Transverse colon (tissue), 4 donors: ENCODE measurements at regions not wholly inside any gene's neighbourhood (a gene's known extent, or its start where the extent isn't known, plus 50 kb on each side); places are given as distances from the start of the nearest gene placed in this dataset.

Experiments
- DNase-seq: peaks from one replicate; pipeline ENCODE4 v3.0.0-alpha.2; 2019
- H3K27ac ChIP-seq, 4 donors: fragments of 200-600 bp; sonication (generic); 2 replicates each; pipeline ENCODE4 v1.5.1; 2016 to 2018; ENCODE audit warnings: inconsistent platforms in 4 of 4
- H3K27me3 ChIP-seq: fragments of 200-600 bp; sonication (generic); 2 replicates; pipeline ENCODE4 v1.5.1; 2017; ENCODE audit warnings: inconsistent platforms
- H3K36me3 ChIP-seq, 4 donors: fragments of 200-600 bp; sonication (generic); 2 replicates each; pipeline ENCODE4 v1.5.1; 2017 to 2019; ENCODE audit warnings: inconsistent platforms in 4 of 4
- H3K4me1 ChIP-seq, 4 donors: fragments of 200-600 bp; sonication (generic); 2 replicates each; pipeline ENCODE4 v1.5.1; 2017 to 2020; ENCODE audit warnings: inconsistent platforms in 4 of 4
- H3K4me3 ChIP-seq, 4 donors: fragments of 200-600 bp; sonication (generic); 1 replicate in 1 of 4; 2 replicates in 3 of 4; pipeline versions ENCODE4 v1.5.1 to v1.6.1; 2017 to 2019; ENCODE audit warnings: inconsistent platforms in 4 of 4
- H3K9me3 ChIP-seq, 2 donors: fragments of 200-600 bp; sonication (generic); 2 replicates each; pipeline ENCODE4 v1.5.1; 2017 to 2019; ENCODE audit warnings: inconsistent platforms in 2 of 2
- EP300 ChIP-seq: sonication (generic); formaldehyde crosslinking; IDR thresholded peaks from one replicate; pipeline ENCODE4 v1.6.1; 2017; ENCODE audit warnings: antibody characterized with exemption, low read depth
- POLR2A ChIP-seq: fragments of 450-650 bp; IDR thresholded peaks from one replicate; pipeline ENCODE4 v1.6.1; 2016; ENCODE audit warnings: antibody characterized with exemption, mild to moderate bottlenecking, moderate library complexity
- POLR2AphosphoS5 ChIP-seq, 3 donors: sonication (generic); formaldehyde crosslinking; IDR thresholded peaks; one replicate each; pipeline ENCODE4 v1.6.1; 2016; ENCODE audit warnings: antibody characterized with exemption in 3 of 3
- WGBS, 2 donors: methylation state at CpG; one replicate each; pipeline ENCODE4 v1.1.5; 2018; ENCODE audit warnings: low coverage in 1 of 2; 5-methylcytosine and 5-hydroxymethylcytosine counted together
- in situ Hi-C, 4 donors: fragments of 200-750 bp; cut with MboI; loops; one replicate each; pipeline versions ENCODE4 v1.15.0 to v1.15.1; 2017; ENCODE audit warnings: low sequenced_read_pairs in 3 of 4, low pct_ligation_motif_present in 1 of 4, low pct_unique_long_range_greater_than_20kb in 1 of 4
- intact Hi-C: fragments of 100-400 bp; cut with DNase I; formaldehyde crosslinking; loops from one replicate; pipeline ENCODE4 v1.15.1; 2023; ENCODE audit warnings: low total_unique reads
- TF ChIP-seq, protein P1 (sequence below), 5 experiments: fragments of 200-600 bp in 3 of 5; fragments of 450-650 bp in 2 of 5; sonication (generic) in 3 of 5; IDR thresholded peaks; 1 replicate in 2 of 5; 2 replicates in 3 of 5; pipeline ENCODE4 v1.5.1; 2016 to 2017; ENCODE audit warnings: antibody characterized with exemption in 5 of 5, inconsistent platforms in 3 of 5, mild to moderate bottlenecking in 2 of 5, moderate library complexity in 1 of 5

- 82 to 92% methylated on average over 1 of the region's 1 CpG for WGBS, 2 donors
- intact Hi-C loops (no loop called here), in situ Hi-C loops (no loop called here)
- no peaks in the 10 kb centered on the region for H3K9me3 ChIP-seq
- H3K27me3 ChIP-seq: no peaks in the 10 kb centered on the region
- no peak overlapping the region for H3K4me3 ChIP-seq
- no peak for DNase-seq
- no peaks in the 10 kb centered on the region for H3K36me3 ChIP-seq
- no peak overlapping the region for H3K27ac ChIP-seq
- no peaks in the 10 kb centered on the region for H3K4me1 ChIP-seq
- TF ChIP-seq, protein P1, sequence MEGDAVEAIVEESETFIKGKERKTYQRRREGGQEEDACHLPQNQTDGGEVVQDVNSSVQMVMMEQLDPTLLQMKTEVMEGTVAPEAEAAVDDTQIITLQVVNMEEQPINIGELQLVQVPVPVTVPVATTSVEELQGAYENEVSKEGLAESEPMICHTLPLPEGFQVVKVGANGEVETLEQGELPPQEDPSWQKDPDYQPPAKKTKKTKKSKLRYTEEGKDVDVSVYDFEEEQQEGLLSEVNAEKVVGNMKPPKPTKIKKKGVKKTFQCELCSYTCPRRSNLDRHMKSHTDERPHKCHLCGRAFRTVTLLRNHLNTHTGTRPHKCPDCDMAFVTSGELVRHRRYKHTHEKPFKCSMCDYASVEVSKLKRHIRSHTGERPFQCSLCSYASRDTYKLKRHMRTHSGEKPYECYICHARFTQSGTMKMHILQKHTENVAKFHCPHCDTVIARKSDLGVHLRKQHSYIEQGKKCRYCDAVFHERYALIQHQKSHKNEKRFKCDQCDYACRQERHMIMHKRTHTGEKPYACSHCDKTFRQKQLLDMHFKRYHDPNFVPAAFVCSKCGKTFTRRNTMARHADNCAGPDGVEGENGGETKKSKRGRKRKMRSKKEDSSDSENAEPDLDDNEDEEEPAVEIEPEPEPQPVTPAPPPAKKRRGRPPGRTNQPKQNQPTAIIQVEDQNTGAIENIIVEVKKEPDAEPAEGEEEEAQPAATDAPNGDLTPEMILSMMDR (IDR thresholded peaks at IDR 0.05): no peak
- TF ChIP-seq POLR2A (no peak), POLR2AphosphoS5 (IDR thresholded peaks at IDR 0.05) (no peak)
Observed at GRCh38 chr6:9514146-9514545, 900.7 kb downstream of the TFAP2A start.

DNA sequence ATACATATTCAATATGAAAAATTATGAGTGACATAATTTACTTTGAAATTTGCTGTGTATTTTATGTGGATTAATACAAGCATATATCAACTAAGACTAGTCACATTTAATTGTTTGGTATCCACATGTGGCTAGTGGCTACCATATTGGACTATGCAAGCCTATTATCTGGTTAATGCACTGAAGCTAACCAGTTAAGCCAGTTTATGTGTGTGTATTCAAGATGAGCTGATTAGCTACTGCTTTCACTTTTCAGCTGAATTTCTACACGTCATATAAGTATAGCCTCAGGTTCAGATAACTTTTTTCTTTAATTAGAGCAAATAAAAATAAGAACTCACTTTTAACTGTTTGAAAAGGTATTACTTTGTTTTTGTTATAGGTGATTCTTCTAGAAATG lies 903.7 kb downstream of the TFAP2A start:
- in situ Hi-C loops: no loop called here
- H3K4me3 ChIP-seq: no peak overlapping the region
- no peaks in the 10 kb centered on the region for H3K9me3 ChIP-seq
- intact Hi-C loops: no loop called here
- H3K36me3 ChIP-seq: no peaks in the 10 kb centered on the region
- no peaks in the 10 kb centered on the region for H3K27me3 ChIP-seq
- 49 to 67% methylated on average over 1 of the region's 1 CpG for WGBS, 2 donors
- TF ChIP-seq EP300: no peak
- TF ChIP-seq POLR2A: no peak
- TF ChIP-seq, protein P1 (IDR thresholded peaks at IDR 0.05): no peak
- no peak for TF ChIP-seq POLR2AphosphoS5 (IDR thresholded peaks at IDR 0.05)
- H3K4me1 ChIP-seq: no peaks in the 10 kb centered on the region
- no peak for DNase-seq
- H3K27ac ChIP-seq: no peak overlapping the region

DNA sequence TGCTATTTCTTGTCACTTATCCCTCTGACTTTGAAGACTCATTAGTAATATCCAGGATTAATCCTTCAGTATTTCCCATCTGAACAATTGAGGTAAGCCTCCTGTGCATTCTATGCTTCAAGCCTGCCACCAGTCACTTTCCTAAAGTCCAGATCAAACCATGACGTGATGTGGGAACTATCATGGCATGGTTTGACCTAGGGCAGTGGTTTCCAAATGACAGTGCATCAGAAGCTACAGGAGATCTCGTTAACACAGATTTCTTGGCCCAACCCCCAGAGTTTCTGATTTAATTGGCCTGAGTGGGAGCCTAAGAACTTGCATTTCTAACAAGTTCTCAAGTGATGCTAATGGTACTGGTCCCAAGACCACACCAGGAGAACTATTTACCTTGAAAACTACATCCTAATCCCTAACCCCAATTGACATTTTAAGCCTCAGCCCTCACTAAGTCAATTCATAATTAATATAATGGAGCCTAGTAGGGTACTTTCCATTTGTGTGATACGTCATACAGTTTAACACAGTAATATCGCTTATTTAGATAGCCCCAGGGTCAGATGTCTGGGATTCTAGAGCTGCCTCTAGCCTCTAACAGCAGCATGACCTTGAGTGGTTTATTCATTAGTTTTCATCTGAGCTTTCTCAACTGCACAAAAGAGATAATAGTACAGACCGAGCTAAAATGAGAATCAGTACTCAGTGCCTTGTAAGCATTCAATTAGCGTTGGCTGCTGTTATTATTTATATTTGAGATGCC lies 907.6 kb downstream of the TFAP2A start:
- Histone ChIP-seq H3K9me3 (no peaks in the 10 kb centered on the region), H3K4me1 (no peaks in the 10 kb centered on the region), H3K36me3 (no peaks in the 10 kb centered on the region), H3K4me3 (no peak overlapping the region), H3K27ac (no peak overlapping the region), H3K27me3 (no peaks in the 10 kb centered on the region)
- in situ Hi-C loops: no loop called here
- intact Hi-C loops: no loop called here
- TF ChIP-seq POLR2AphosphoS5 (IDR thresholded peaks at IDR 0.05): no peak
- TF ChIP-seq, protein P1 (IDR thresholded peaks at IDR 0.05): no peak
- no peak for TF ChIP-seq EP300
- no peak for TF ChIP-seq POLR2A
- WGBS, 2 donors: 79 to 87% methylated on average over 3 to 6 of the region's 6 CpGs
- DNase-seq: no peak

- Histone ChIP-seq H3K4me3 (no peak overlapping the region), H3K9me3 (no peaks in the 10 kb centered on the region), H3K4me1 (no peaks in the 10 kb centered on the region), H3K27ac (no peak overlapping the region), H3K36me3 (no peaks in the 10 kb centered on the region), H3K27me3 (no peaks in the 10 kb centered on the region)
- DNase-seq: no peak
- in situ Hi-C loops (no loop called here), intact Hi-C loops (no loop called here)
- TF ChIP-seq POLR2A (no peak), POLR2AphosphoS5 (IDR thresholded peaks at IDR 0.05) (no peak), EP300 (no peak)
- TF ChIP-seq, protein P1 (IDR thresholded peaks at IDR 0.05): no peak
- 62 to 76% methylated on average over 2 of the region's 2 CpGs for whole genome bisulfite sequencing, 2 donors
Observed at GRCh38 chr6:9504191-9504590, 910.7 kb downstream of the TFAP2A start.
